HG03108 (cell line): ENCODE measurements at regions not wholly inside any gene's neighbourhood (a gene's known extent, or its start where the extent isn't known, plus 50 kb on each side); places are given as distances from the start of the nearest gene placed in this dataset.

ENCODE experiments used
- ATAC-seq: cut with Tn5 transposase; IDR thresholded peaks from one replicate; pipeline ENCODE4 v1.9.1; 2021; ENCODE audit warnings: moderate library complexity; ENCODE audit not compliant: unreplicated experiment

DNA sequence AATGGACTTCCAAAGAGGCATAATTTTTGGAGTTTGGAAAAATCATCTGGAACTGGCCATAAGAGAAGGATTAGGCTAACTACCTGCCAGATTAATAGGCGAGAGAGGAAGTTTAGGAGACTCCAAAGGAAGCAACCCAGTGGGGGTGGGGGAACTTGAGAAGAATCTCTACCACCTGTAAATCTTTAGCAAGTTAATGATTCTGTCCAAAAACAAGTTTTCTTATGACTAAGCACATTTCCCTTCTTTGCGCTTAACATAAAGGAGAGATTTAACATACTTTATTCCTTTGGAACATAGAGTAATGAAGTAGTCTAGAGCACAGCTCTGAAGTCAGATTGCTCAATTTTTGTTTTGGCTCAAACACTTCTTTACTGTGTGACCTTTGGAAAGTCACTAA, 58.2 kb upstream of the PAPPA start:
- no peak for ATAC-seq

DNA sequence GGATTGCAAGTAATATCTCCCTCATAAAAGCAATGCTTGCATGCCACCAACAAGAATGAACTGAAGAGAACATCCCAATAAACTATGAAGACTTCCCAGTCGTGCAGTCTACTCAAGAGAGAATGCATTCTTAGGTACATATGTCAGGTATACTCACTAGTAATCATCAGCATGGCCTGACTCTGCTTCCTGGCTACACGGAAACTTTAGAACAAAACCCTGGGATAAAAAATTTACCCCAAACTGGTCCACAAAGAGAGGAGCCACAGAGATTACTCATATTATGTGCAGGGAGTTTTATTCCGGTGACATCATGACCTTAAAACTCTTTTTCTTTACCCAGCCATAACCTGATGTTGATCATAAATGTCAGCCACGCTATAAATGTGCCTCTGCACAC, 57.5 kb upstream of the PAPPA start:
- ATAC-seq: no peak

- ATAC-seq: no peak
Observed at GRCh38 chr9:116096853-116097252, 56.7 kb upstream of the PAPPA start.

- no peak for ATAC-seq
Observed at GRCh38 chr9:116098476-116098875, 55.1 kb upstream of the PAPPA start.

GRCh38 chr9:116099821-116100220, 53.8 kb upstream of the PAPPA start:
- ATAC-seq: no peak

DNA sequence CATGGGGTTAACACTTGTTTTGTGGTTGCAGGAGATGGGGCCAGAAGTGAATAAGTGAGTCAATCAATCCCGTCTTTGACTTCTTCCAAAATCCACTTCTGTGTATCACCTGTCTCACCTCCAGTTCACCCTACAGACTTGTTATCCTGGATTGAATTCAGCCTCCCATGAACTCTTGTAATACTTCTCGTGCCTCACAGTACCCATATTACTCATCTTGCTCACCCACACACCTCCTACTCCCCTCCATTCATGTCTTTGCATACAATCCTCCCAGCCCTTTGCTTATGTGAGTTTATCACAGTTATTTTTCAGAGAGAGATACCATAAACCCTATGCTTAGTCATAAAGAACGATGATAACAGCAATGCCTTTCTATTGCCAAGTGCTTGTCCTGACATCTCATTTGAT, 52.9 kb upstream of the PAPPA start:
- no peak for ATAC-seq

- ATAC-seq: no peak
Observed at GRCh38 chr9:116101516-116101915, 52.1 kb upstream of the PAPPA start.

DNA sequence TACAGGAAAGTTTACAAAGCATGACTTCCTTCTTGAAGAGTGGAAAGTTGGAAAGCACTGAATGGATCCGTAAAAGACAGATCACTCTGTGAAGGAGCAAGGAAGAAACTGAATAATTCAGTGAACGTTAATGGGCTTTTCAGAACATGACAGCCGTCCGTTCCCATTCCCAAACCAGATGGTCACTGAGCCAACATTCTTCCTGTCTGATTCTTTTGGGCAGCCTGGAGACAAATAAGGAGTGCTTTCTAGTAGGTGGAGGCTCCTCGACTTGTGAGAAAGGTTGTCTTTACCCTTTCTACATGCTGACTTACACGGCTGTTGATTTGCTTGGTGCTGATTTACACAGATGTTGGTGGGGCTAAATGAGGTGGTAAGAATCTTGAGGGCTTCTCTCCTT, 51.0 kb upstream of the PAPPA start:
- ATAC-seq: no peak
